ENCODE measurements at regions not wholly inside any gene's neighbourhood (a gene's known extent, or its start where the extent isn't known, plus 50 kb on each side); places are given as distances from the start of the nearest gene placed in this dataset.

GRCh38 chr10:123429706-123430221, 236.4 kb upstream of the GPR26 start:
- no peak overlapping the region for H3K27ac ChIP-seq
- TF ChIP-seq ZFX (IDR thresholded peaks at IDR 0.05; ENCODE audit: borderline replicate concordance) (no peak), CTCF (IDR thresholded peaks at IDR 0.05) (0 out of 2 replicates have a peak, but pooled peaks have one; percentile 5)

GRCh38 chr10:123433539-123433938, 232.6 kb upstream of the GPR26 start:
- TF ChIP-seq CTCF (IDR thresholded peaks at IDR 0.05) (no peak), ZFX (IDR thresholded peaks at IDR 0.05; ENCODE audit: borderline replicate concordance) (no peak)
- H3K27ac ChIP-seq = no peak overlapping the region

- TF ChIP-seq CTCF (IDR thresholded peaks at IDR 0.05) (no peak), ZFX (IDR thresholded peaks at IDR 0.05; ENCODE audit: borderline replicate concordance) (no peak)
- no peak overlapping the region for H3K27ac ChIP-seq
Observed at GRCh38 chr10:123434435-123435039, 231.6 kb upstream of the GPR26 start.

GRCh38 chr10:123442901-123443300, 223.3 kb upstream of the GPR26 start:
- H3K27ac ChIP-seq = no peak overlapping the region
- TF ChIP-seq CTCF (IDR thresholded peaks at IDR 0.05) (no peak), ZFX (IDR thresholded peaks at IDR 0.05; ENCODE audit: borderline replicate concordance) (no peak)

- TF ChIP-seq ZFX (IDR thresholded peaks at IDR 0.05; ENCODE audit: borderline replicate concordance) (no peak), CTCF (IDR thresholded peaks at IDR 0.05) (no peak)
- no peak overlapping the region for H3K27ac ChIP-seq
Observed at GRCh38 chr10:123443924-123444323, 222.2 kb upstream of the GPR26 start.

- no peak overlapping the region for H3K27ac ChIP-seq
- TF ChIP-seq ZFX (IDR thresholded peaks at IDR 0.05; ENCODE audit: borderline replicate concordance) (no peak), CTCF (IDR thresholded peaks at IDR 0.05) (no peak)
Observed at GRCh38 chr10:123445261-123445775, 220.8 kb upstream of the GPR26 start.

- H3K27ac ChIP-seq = no peak overlapping the region
- TF ChIP-seq ZFX (IDR thresholded peaks at IDR 0.05; ENCODE audit: borderline replicate concordance) (no peak), CTCF (IDR thresholded peaks at IDR 0.05) (no peak)
Observed at GRCh38 chr10:123446449-123447156, 219.6 kb upstream of the GPR26 start.
